Neural cell (in vitro differentiated cells): ENCODE measurements at regions not wholly inside any gene's neighbourhood (a gene's known extent, or its start where the extent isn't known, plus 50 kb on each side); places are given as distances from the start of the nearest gene placed in this dataset.

Source experiments
- EP300 ChIP-seq: fragments of 450-650 bp; conservative IDR thresholded peaks from 2 replicates; pipeline ENCODE4 v1.6.1; 2014; ENCODE audit warnings: antibody characterized with exemption, mild to moderate bottlenecking, moderate library complexity; ENCODE audit not compliant: poor library complexity, severe bottlenecking
- EZH2 ChIP-seq: fragments of 200-600, 300-800 bp; shearing (Covaris generic), sonication (generic); IDR thresholded peaks from 2 replicates; pipeline ENCODE4 v1.6.1; 2014; ENCODE audit warnings: antibody characterized with exemption, low read length, borderline replicate concordance, mild to moderate bottlenecking; ENCODE audit not compliant: insufficient read depth, poor library complexity, severe bottlenecking
- POLR2AphosphoS5 ChIP-seq: IDR thresholded peaks from 2 replicates; pipeline ENCODE4 v1.6.1; 2012
- TAF1 ChIP-seq: IDR thresholded peaks from 2 replicates; pipeline ENCODE4 v1.6.1; 2012; ENCODE audit warnings: low read depth
- TF ChIP-seq, protein P1 (sequence below): fragments of 450-650 bp; IDR thresholded peaks from 2 replicates; pipeline ENCODE4 v1.5.1; 2014; ENCODE audit warnings: antibody characterized with exemption, mild to moderate bottlenecking, moderate library complexity; ENCODE audit not compliant: poor library complexity, severe bottlenecking
- TF ChIP-seq, protein P2 (sequence below): IDR thresholded peaks from 2 replicates; pipeline ENCODE4 v1.6.1; 2012; ENCODE audit warnings: borderline replicate concordance

DNA sequence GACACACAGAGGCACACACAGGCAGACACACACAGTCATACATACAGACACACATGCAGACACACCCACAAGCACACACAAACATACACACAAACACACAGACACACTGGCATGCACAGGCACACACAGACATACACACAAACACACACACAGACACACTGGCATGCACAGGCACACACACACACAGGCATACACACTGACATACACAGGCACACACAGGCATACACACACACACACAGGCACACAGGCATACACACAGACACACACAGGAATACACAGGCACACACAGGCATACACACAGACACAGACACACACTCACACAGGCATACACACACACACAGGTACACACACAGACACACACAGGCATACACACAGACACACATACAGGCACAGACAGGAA lies 340.7 kb upstream of the VSTM2A start:
- no peak for TF ChIP-seq POLR2AphosphoS5
- no peak for TF ChIP-seq EP300
- TF ChIP-seq, protein P1, sequence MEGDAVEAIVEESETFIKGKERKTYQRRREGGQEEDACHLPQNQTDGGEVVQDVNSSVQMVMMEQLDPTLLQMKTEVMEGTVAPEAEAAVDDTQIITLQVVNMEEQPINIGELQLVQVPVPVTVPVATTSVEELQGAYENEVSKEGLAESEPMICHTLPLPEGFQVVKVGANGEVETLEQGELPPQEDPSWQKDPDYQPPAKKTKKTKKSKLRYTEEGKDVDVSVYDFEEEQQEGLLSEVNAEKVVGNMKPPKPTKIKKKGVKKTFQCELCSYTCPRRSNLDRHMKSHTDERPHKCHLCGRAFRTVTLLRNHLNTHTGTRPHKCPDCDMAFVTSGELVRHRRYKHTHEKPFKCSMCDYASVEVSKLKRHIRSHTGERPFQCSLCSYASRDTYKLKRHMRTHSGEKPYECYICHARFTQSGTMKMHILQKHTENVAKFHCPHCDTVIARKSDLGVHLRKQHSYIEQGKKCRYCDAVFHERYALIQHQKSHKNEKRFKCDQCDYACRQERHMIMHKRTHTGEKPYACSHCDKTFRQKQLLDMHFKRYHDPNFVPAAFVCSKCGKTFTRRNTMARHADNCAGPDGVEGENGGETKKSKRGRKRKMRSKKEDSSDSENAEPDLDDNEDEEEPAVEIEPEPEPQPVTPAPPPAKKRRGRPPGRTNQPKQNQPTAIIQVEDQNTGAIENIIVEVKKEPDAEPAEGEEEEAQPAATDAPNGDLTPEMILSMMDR = no peak
- TF ChIP-seq, protein P2, sequence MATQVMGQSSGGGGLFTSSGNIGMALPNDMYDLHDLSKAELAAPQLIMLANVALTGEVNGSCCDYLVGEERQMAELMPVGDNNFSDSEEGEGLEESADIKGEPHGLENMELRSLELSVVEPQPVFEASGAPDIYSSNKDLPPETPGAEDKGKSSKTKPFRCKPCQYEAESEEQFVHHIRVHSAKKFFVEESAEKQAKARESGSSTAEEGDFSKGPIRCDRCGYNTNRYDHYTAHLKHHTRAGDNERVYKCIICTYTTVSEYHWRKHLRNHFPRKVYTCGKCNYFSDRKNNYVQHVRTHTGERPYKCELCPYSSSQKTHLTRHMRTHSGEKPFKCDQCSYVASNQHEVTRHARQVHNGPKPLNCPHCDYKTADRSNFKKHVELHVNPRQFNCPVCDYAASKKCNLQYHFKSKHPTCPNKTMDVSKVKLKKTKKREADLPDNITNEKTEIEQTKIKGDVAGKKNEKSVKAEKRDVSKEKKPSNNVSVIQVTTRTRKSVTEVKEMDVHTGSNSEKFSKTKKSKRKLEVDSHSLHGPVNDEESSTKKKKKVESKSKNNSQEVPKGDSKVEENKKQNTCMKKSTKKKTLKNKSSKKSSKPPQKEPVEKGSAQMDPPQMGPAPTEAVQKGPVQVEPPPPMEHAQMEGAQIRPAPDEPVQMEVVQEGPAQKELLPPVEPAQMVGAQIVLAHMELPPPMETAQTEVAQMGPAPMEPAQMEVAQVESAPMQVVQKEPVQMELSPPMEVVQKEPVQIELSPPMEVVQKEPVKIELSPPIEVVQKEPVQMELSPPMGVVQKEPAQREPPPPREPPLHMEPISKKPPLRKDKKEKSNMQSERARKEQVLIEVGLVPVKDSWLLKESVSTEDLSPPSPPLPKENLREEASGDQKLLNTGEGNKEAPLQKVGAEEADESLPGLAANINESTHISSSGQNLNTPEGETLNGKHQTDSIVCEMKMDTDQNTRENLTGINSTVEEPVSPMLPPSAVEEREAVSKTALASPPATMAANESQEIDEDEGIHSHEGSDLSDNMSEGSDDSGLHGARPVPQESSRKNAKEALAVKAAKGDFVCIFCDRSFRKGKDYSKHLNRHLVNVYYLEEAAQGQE = no peak
- TF ChIP-seq EZH2 = no peak
- TF ChIP-seq TAF1 = no peak
